K562 (cell line): ENCODE measurements at regions not wholly inside any gene's neighbourhood (a gene's known extent, or its start where the extent isn't known, plus 50 kb on each side); places are given as distances from the start of the nearest gene placed in this dataset.

Experiments
- TAF1 ChIP-seq: IDR thresholded peaks from 2 replicates; pipeline ENCODE4 v1.6.1; 2011; ENCODE audit warnings: mild to moderate bottlenecking, low read length, moderate library complexity; ENCODE audit not compliant: insufficient read depth, control insufficient read depth, severe bottlenecking; ENCODE audit errors: extremely low read depth
- TF ChIP-seq, protein P1 (sequence below): sonication (generic); formaldehyde crosslinking; IDR thresholded peaks from 2 replicates; pipeline ENCODE4 v1.9.0; 2022; ENCODE audit warnings: mild to moderate bottlenecking, missing genetic modification reagents

DNA sequence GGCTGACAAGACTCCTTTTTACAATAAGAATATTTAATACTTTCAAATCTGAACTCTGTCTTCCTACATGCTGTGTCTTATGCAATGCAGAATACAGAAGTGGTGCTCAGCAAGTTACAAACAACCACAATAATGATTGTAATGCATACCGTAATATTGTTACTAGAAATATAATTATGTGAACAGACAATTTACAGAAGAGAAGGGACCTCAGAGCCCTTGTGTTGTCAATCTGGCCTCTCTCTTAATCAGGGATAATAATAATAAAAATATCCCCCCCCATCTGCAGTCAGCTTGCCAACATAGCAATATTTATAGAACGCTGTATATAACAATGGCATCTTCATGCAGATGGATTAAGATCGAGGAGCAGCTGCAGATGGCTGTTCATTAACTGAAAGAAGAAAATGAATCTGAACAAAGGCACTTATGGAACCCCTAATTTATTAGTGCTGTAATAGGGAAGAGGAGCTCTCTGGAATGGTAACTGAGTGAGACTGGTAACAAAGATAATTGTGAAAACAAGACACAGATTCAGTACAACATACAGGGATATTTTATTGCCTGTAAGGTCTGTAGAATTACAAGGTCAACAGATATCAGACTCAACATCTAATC lies 106.3 kb downstream of the TMEM26 start:
- TF ChIP-seq, protein P1, sequence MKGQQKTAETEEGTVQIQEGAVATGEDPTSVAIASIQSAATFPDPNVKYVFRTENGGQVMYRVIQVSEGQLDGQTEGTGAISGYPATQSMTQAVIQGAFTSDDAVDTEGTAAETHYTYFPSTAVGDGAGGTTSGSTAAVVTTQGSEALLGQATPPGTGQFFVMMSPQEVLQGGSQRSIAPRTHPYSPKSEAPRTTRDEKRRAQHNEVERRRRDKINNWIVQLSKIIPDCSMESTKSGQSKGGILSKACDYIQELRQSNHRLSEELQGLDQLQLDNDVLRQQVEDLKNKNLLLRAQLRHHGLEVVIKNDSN (CRISPR knock-in tag), result no peak
- no peak for TF ChIP-seq TAF1
